ENCODE measurements at regions not wholly inside any gene's neighbourhood (a gene's known extent, or its start where the extent isn't known, plus 50 kb on each side); places are given as distances from the start of the nearest gene placed in this dataset.

GRCh38 chr12:93043877-93044209, 114.7 kb upstream of the EEA1 start:
- no peak for DNase-seq

- no peak for DNase-seq
These were observed 118.0 kb upstream of the EEA1 start for GRCh38 chr12:93047118-93047517.

- DNase-seq: no peak
These were observed 119.6 kb upstream of the EEA1 start for GRCh38 chr12:93048656-93049055.

GRCh38 chr12:93050026-93050747, 121.1 kb upstream of the EEA1 start:
- DNase-seq: no peak

DNA sequence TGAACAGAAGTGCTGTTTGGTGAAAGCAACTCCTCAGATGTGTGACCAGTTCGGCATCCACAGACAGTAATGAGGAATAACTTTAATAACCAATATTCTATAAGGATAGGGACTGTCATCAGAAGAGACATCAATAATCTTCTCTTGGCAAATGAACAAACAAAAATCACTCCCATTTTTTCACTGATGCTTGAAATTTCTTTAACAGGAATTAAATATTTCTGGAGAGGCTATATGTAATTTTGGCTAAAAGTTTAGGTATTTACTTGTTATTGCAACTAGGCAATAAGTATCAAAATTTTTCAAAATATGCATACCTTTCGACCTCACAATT, 121.6 kb upstream of the EEA1 start:
- DNase-seq: no peak

DNA sequence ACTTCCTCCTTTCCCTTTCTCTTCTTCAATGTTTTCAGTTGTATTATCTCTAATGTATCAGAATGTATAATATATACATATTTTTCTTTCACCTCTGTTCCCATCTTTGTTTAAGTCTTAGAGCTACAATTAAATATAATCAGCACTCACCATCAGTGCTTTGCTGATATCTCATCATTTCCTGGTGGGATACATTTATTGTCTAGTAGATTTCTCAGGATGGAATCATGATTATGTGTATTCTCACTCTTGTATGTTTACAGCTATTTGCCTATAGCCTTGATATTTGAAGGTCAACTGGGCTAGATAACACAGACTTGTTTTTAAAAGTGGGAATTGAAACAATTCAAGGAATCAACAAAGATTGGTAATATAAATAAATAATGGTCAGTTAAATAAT, 124.9 kb upstream of the EEA1 start:
- DNase-seq: no peak

- DNase-seq: no peak
These were observed 126.1 kb upstream of the EEA1 start for GRCh38 chr12:93055221-93055620.

DNA sequence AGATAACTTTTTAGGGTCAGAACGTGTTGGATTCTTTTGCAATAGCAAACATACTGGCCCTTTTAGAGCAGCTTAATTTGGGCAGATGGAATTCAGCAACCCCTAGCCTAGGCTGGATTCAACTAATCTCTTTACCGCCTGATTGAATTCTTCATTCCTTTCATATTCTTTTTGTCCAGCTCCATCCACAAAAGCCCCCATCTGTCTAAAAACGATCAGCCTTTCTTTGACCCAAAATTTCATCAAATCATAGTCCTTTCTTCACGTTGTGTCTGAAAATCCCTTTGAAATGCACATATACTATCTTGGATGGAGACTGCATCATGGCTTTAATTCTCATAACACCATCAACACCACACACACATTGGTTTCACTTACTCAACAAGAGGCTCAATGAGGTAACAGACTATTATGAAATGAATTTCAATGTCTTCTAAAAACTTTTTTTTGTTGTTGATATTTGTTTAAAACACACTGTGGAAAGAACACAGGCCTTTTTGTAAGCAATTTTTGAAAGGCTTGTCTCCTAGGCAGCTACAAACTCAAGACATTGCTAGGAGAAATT, 128.0 kb upstream of the EEA1 start:
- DNase-seq: no peak

GRCh38 chr12:93058280-93058679, 129.2 kb upstream of the EEA1 start:
- DNase-seq: no peak

DNA sequence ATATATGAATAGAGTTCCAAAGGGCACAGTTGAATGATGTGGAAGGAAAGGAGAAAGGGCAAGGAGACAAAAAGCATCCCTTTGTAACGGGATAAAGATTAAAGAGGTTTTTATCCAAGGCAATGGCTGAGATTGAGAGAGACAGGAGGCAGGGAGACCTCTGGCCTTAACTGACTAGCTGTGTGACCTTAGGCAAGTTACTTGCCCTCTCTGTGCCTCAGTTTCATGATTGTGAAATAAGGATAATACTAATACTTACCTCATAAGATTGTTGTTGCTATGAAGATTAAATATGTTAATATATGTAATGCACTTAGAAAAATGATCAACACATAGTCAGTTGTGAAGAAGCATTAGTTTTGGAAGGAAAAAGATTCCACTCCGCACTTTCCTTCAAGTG, 130.2 kb upstream of the EEA1 start:
- no peak for DNase-seq

- DNase-seq: no peak
These were observed 131.0 kb upstream of the EEA1 start for GRCh38 chr12:93059925-93060665.

DNA sequence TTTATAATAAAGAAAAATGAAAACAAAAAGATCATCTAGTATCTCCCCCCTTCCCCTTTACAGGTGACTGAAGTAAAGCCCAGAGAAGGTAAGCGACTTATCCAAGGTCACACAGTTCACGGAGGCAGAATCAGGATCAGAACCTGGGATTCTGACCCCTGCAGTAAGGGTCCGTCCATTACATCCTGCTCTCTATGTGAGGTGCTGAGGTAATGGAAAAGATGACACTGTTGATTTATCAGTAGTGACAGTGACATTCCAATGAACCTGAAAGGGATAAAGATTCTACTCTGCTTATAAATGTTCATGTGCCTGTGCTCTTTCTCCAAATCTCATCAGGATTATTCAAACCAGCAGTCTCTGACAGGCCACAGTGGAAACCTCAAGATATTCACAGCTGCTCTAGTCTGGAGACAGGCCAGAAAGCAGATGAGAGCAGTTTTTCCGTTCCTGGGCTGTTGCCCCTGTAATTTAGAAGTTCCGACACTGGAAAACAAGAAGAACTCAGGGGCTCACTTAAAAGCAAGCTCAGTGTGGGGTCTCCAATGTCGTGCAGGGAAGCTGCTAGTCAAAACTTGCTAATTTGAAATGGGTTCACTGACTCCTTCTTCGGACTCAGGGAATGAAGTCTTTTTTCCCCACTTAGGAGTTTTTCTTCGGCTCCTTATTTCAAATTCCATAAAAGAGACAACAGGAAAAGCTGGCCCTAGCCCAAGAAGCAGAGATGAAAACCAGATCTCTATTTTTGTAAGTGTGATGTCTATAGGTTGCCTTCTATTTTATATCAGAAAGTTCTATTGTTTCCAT, 131.8 kb upstream of the EEA1 start:
- DNase-seq: no peak

DNA sequence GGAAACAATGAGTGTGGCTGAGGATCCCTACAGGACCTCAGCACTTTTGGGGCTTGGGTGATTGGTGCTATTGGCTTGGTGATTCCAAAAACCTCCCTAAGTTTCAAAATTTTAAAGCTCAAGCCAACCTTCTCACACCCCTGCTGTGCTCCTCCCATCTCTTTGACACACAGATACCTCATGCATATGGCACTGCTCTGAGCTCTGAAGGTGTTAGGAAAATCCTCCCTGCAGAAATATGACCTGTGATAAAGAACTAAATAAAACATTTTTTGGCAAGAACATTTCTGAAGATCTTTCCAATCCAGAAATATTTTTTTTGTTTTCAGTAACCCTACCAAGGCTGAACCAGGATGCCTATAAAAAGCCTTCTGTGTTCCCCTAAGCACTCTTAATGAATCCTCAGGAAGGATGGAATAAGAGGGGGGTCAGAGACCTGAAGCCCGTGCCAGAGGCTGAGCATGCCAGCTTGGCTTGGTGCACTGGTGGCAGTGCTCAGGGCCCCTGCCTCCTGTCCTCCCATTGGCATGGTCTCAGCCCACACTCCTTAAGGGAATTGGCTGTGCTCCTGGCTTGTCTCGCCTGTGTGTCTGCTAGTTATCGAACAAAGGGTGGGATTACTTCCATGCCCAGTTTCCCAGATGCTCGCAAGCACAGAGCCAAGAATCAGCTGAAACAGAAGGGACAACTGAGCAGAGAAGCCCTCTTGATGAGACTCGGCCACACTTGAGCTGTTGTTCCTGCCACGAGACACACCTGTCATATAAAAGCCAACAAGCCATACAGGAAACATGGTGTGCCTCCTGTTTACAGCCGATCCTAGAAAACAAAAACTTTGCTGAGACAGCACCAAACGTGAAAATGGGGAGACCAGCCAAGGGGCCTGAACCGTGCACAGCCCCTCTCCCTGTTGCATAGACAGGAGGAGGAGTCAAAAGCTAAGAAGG, 132.7 kb upstream of the EEA1 start:
- no peak for DNase-seq

- no peak for DNase-seq
These were observed 136.8 kb upstream of the EEA1 start for GRCh38 chr12:93065896-93066295.

- DNase-seq: no peak
These were observed 143.2 kb upstream of the EEA1 start for GRCh38 chr12:93072340-93072739.

DNA sequence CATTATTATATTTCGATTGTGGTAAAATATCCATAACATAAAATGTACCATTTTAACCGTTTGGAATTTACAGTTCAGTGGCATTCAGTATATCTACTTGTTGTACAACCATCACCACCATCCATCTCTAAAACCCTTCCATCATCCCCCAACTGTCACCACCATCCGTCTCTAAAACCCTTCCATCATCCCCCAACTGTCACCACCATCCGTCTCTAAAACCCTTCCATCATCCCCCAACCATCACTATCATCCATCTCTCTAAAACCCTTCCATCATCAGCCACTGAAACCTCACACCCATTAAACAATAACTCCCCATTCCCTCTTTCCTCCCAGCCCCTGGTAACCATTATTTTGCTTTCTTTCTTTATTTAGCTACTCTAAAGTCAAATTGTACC, 144.2 kb upstream of the EEA1 start:
- no peak for DNase-seq

- DNase-seq: no peak
These were observed 149.0 kb upstream of the EEA1 start for GRCh38 chr12:93078059-93078458.

DNA sequence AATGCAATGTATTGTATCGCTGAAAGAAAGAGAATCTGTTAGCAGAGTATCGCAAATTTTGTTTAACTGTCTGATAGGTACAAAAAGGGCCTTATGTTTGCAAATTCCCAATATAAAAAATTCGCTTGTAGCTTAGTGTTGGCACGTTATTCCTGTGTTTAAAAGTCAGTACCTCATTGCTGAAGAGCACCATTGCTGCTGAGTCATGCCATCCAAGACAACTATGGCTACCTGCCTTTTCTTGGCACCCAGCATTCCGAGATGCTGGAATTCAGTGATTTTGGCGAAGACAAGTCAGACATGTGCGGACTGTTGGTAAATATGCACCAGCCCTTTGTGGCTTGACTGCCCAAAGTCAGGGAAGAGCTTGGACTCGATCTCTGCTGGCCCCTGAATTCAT, 149.5 kb upstream of the EEA1 start:
- no peak for DNase-seq

GRCh38 chr12:93079271-93079670, 150.2 kb upstream of the EEA1 start:
- no peak for DNase-seq

DNA sequence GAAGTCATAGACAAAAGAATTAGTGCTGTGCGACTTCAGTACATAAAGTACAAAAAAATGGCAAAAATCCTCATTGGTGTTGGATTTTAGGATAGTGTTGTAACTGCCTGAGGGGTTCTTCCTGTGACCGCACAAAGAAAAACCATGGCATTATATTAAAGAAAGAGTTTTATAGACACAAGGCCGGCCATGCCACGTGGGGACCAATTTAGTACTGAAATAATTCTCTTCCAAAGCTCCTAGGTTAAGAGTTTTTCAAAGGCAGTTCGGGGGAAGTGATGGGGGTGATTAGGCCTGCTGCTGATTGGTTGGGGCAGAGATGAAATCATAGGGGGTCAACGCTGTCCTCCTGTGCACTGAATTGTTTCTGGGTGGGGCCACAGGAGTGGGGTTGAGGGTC, 150.9 kb upstream of the EEA1 start:
- DNase-seq: no peak

DNA sequence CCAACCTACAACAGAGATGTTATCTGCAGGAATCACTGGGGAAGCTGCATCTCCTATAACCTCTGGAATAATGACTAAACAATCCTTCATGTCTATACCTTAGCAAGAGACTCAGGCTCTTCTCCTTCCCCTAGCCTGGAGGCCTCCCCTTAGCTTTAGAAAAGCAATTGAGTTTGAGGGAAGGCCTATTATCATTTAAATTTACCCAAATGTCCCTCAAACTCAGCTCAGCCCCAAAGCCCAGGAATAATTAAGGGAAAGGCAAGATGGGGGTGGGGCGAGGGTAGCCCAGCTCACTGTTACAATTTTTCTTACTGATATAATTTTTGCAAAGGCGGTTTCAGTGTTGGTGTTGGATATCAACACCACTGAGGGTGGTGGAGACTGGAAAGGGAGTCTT, 151.4 kb upstream of the EEA1 start:
- DNase-seq: no peak

DNA sequence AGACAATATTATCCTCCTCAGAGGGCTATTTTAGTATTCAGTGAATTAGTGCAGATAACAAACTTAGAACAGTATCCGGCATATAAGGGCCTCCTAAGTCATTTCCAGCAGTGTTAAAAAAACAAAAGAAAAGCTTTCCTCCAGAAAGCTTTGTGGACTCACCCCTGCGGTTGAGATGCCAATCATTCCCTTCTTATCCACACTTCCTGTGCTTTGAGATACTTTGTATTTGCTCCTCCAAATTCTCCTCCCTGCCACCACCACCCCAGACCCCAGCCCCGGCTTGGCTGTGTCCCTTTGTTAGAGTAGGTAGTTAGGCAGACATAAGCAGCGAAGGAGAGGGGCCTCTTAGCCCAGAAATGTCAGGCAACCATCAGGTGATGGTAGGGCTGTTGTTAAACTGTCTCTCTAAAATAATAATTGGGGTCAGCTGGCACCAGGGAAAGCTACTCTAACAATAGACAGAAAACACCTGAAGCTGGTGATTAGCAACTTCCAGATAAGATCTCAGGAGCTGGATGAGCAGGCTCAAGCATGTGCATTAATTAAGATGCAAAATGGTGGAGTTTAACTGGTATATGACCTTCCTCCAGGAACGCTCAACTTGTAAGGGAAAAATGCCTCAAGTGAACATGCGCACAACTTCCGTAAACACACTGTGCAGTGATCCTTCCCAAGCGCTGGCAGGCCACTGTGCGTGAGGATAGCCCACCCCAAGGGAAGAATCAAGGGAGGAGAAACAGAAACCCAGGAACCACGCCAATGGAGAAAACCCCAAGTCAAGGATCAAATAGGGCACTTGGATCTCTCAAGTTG, 152.1 kb upstream of the EEA1 start:
- no peak for DNase-seq
